ENCODE measurements at regions not wholly inside any gene's neighbourhood (a gene's known extent, or its start where the extent isn't known, plus 50 kb on each side); places are given as distances from the start of the nearest gene placed in this dataset.

GRCh38 chr7:113550966-113551365 lies 367.8 kb downstream of the PPP1R3A start:
- intact Hi-C loops (cut with micrococcal nuclease; ENCODE audit: unreplicated experiment) = no loop called here
- Mint-ChIP-seq H3K27me3 (ENCODE audit: unreplicated experiment) (no peaks in the 10 kb centered on the region), H3K27ac (ENCODE audit: unreplicated experiment) (no peak overlapping the region), H3K4me1 (ENCODE audit: low read depth, unreplicated experiment) (no peaks in the 10 kb centered on the region), H3K4me3 (ENCODE audit: low read depth, unreplicated experiment) (no peak overlapping the region), H3K9me3 (ENCODE audit: low read depth, unreplicated experiment) (peaks cover 12% of the 10 kb centered on the region), H3K36me3 (ENCODE audit: insufficient read depth, unreplicated experiment) (no peaks in the 10 kb centered on the region)
- CTCF ChIA-PET = no interaction called here
- no peak for DNase-seq
- no peak for TF ChIP-seq CTCF (IDR thresholded peaks at IDR 0.05; ENCODE audit: unreplicated experiment)
- BruUV-seq (replicated peaks) = no TSS peak

DNA sequence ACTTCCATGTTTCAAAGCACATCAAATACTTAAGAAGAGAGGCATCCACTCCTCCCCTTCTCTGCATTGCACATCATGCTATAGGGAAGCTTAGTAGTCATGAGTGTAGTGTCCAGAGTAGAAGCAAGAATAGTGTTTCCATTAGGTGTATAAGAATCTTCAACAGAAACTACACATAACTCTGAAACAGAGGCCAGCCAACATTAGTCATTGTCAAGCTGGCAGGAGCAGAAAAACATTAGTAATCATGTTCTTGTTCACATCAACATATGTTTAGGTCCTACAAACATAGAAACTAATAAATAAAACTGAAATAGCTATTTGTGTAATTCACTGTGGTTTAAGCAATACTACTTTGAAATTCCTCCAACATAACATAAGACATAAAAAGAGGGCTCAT lies 370.2 kb downstream of the PPP1R3A start:
- Mint-ChIP-seq H3K9me3 (ENCODE audit: low read depth, unreplicated experiment) (peaks cover 13% of the 10 kb centered on the region), H3K4me1 (ENCODE audit: low read depth, unreplicated experiment) (no peaks in the 10 kb centered on the region), H3K36me3 (ENCODE audit: insufficient read depth, unreplicated experiment) (no peaks in the 10 kb centered on the region), H3K27me3 (ENCODE audit: unreplicated experiment) (no peaks in the 10 kb centered on the region), H3K27ac (ENCODE audit: unreplicated experiment) (no peak overlapping the region), H3K4me3 (ENCODE audit: low read depth, unreplicated experiment) (no peak overlapping the region)
- intact Hi-C loops (cut with micrococcal nuclease; ENCODE audit: unreplicated experiment) = no loop called here
- no TSS peak for BruUV-seq (replicated peaks)
- CTCF ChIA-PET = no interaction called here
- TF ChIP-seq CTCF (IDR thresholded peaks at IDR 0.05; ENCODE audit: unreplicated experiment) = no peak
- DNase-seq = no peak

DNA sequence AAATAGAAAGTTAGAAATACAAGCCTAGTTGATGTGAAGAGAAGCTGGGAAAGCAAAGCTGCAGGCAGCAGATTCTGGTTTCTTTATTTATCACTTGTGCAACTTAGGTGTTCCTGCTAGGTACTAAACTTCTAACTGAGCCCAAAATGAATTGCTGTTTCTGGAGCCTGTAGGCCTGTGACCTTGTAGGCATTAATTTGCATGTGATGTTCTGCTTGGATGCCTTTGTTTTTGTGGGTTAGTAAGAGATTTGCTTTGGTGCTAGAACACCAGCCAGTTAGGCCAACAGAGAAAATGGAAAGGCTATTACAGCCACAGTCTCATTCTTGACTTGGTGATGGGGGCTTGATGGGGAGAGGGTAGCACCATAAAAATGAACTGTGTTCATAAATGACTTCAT lies 370.7 kb downstream of the PPP1R3A start:
- Mint-ChIP-seq H3K4me3 (ENCODE audit: low read depth, unreplicated experiment) (no peak overlapping the region), H3K27ac (ENCODE audit: unreplicated experiment) (no peak overlapping the region), H3K4me1 (ENCODE audit: low read depth, unreplicated experiment) (no peaks in the 10 kb centered on the region), H3K36me3 (ENCODE audit: insufficient read depth, unreplicated experiment) (no peaks in the 10 kb centered on the region), H3K27me3 (ENCODE audit: unreplicated experiment) (no peaks in the 10 kb centered on the region), H3K9me3 (ENCODE audit: low read depth, unreplicated experiment) (peaks cover 11% of the 10 kb centered on the region)
- CTCF ChIA-PET = no interaction called here
- BruUV-seq (replicated peaks) = no TSS peak
- DNase-seq = no peak
- intact Hi-C loops (cut with micrococcal nuclease; ENCODE audit: unreplicated experiment) = no loop called here
- no peak for TF ChIP-seq CTCF (IDR thresholded peaks at IDR 0.05; ENCODE audit: unreplicated experiment)

DNA sequence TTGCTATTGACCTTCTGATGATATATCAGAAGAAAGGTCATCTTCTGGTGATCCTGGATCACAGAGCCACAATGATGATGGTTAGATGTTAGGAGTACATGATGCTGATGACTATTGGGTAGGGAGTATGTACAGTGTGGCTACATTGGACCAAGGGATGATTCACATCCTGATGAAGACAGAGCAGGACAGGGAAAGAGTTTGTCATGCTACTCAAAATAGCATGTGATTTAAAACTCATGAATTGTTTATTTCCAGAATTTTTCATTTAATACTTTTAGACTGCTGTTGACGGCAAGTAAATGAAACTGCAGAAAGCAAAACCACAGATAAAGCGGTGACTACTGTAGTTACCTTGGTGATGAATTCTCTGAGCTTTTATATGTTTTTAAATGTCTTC lies 397.3 kb downstream of the PPP1R3A start:
- Mint-ChIP-seq H3K27me3 (ENCODE audit: unreplicated experiment) (no peaks in the 10 kb centered on the region), H3K27ac (ENCODE audit: unreplicated experiment) (no peak overlapping the region), H3K9me3 (ENCODE audit: low read depth, unreplicated experiment) (peaks cover 14% of the 10 kb centered on the region), H3K36me3 (ENCODE audit: insufficient read depth, unreplicated experiment) (no peaks in the 10 kb centered on the region), H3K4me3 (ENCODE audit: low read depth, unreplicated experiment) (no peak overlapping the region), H3K4me1 (ENCODE audit: low read depth, unreplicated experiment) (no peaks in the 10 kb centered on the region)
- no TSS peak for BruUV-seq (replicated peaks)
- intact Hi-C loops (cut with micrococcal nuclease; ENCODE audit: unreplicated experiment) = no loop called here
- CTCF ChIA-PET = no interaction called here
- no peak for TF ChIP-seq CTCF (IDR thresholded peaks at IDR 0.05; ENCODE audit: unreplicated experiment)
- DNase-seq = no peak

DNA sequence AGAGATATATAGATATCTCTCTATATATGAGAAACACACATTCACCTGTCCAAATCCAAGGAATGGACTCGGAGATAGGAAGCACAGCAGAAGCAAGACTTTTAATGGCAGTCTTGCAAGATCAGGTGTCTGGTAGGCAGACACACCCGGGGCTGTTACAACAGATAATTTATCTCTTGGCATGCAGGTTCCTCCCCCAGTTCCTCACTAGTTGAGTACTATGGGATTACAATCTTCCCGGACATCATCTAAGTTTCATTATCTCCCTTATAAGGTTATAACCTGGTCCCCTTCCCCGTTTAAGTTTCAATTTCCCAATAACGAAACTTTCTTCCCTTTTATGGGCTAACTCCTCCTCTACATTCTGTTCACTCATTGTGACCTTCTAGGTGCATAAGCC lies 399.3 kb downstream of the PPP1R3A start:
- no peaks in the 10 kb centered on the region for H3K36me3 Mint-ChIP-seq (ENCODE audit: insufficient read depth, unreplicated experiment)
- H3K4me3 Mint-ChIP-seq (ENCODE audit: low read depth, unreplicated experiment) = no peak overlapping the region
- intact Hi-C loops (cut with micrococcal nuclease; ENCODE audit: unreplicated experiment) = no loop called here
- no peak overlapping the region for H3K27ac Mint-ChIP-seq (ENCODE audit: unreplicated experiment)
- CTCF ChIA-PET = no interaction called here
- H3K27me3 Mint-ChIP-seq (ENCODE audit: unreplicated experiment) = no peaks in the 10 kb centered on the region
- no peak for DNase-seq
- peaks cover 14% of the 10 kb centered on the region for H3K9me3 Mint-ChIP-seq (ENCODE audit: low read depth, unreplicated experiment)
- no peak for TF ChIP-seq CTCF (IDR thresholded peaks at IDR 0.05; ENCODE audit: unreplicated experiment)
- BruUV-seq (replicated peaks) = no TSS peak
- H3K4me1 Mint-ChIP-seq (ENCODE audit: low read depth, unreplicated experiment) = no peaks in the 10 kb centered on the region

Measured in Calu3 (cell line).